NT2/D1 (cell line): ENCODE measurements at regions not wholly inside any gene's neighbourhood (a gene's known extent, or its start where the extent isn't known, plus 50 kb on each side); places are given as distances from the start of the nearest gene placed in this dataset.
A peak's percentile ranks its signal among the peaks of the same experiment; 100 is the strongest.

Experiments
- DNase-seq: peaks from one replicate; pipeline ENCODE4 v3.0.0-alpha.2; 2011; ENCODE audit warnings: low read depth, low spot score
- H3K27me3 ChIP-seq: 2 replicates; pipeline ENCODE4 v1.6.0; 2011; ENCODE audit warnings: mild to moderate bottlenecking; ENCODE audit not compliant: insufficient read length, insufficient read depth
- H3K36me3 ChIP-seq: 2 replicates; pipeline ENCODE4 v1.6.1; 2011; ENCODE audit warnings: mild to moderate bottlenecking, low read length, mixed read lengths; ENCODE audit not compliant: insufficient read depth, insufficient read length
- H3K4me1 ChIP-seq: 2 replicates; pipeline ENCODE4 v1.5.1; 2011; ENCODE audit not compliant: insufficient read depth, insufficient read length
- H3K4me3 ChIP-seq: 2 replicates; pipeline ENCODE4 v1.5.1; 2011; ENCODE audit warnings: low read depth; ENCODE audit not compliant: insufficient read length
- H3K9ac ChIP-seq: 2 replicates; pipeline ENCODE4 v1.6.0; 2011; ENCODE audit warnings: low read depth; ENCODE audit not compliant: insufficient read length
- H3K9me3 ChIP-seq: 2 replicates; pipeline ENCODE4 v1.5.1; 2011; ENCODE audit warnings: mild to moderate bottlenecking, low read length; ENCODE audit not compliant: insufficient read depth
- SUZ12 ChIP-seq: IDR thresholded peaks from 2 replicates; pipeline ENCODE4 v1.6.1; 2011; ENCODE audit not compliant: insufficient read length, insufficient read depth; ENCODE audit errors: extremely low read depth
- YY1 ChIP-seq: IDR thresholded peaks from 2 replicates; pipeline ENCODE4 v1.6.1; 2011; ENCODE audit not compliant: insufficient read length, insufficient read depth
- ZNF274 ChIP-seq: IDR thresholded peaks from 2 replicates; pipeline ENCODE4 v1.6.1; 2011; ENCODE audit warnings: mild to moderate bottlenecking, low read depth, low read length

DNA sequence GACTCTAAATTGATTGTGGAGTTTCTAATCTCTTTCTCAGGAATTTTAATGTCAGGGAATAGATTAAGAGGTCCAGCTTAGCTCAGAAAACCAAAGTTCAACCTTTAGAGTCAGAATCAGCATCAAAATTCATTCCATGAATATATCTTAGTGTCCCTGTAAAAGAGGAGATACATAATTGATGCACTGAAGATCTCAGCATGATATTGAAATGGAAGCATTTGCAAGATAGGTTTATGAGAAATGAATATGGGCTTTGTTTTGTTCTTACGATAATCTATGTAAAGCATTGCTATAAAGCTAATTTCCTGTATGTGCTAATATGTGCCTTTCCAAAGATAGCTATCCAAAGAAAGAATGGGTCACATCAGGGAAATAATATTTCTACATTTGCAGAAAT is 404.5 kb upstream of the HSF2 start:
- Histone ChIP-seq H3K9ac (no peak overlapping the region), H3K4me3 (no peak overlapping the region), H3K27me3 (no peaks in the 10 kb centered on the region), H3K9me3 (peaks cover 5% of the 10 kb centered on the region; the same call in 1 of the 2 replicates), H3K4me1 (no peaks in the 10 kb centered on the region), H3K36me3 (no peaks in the 10 kb centered on the region)
- DNase-seq: no peak
- TF ChIP-seq YY1: no peak
- TF ChIP-seq SUZ12: no peak
- TF ChIP-seq ZNF274: no peak

DNA sequence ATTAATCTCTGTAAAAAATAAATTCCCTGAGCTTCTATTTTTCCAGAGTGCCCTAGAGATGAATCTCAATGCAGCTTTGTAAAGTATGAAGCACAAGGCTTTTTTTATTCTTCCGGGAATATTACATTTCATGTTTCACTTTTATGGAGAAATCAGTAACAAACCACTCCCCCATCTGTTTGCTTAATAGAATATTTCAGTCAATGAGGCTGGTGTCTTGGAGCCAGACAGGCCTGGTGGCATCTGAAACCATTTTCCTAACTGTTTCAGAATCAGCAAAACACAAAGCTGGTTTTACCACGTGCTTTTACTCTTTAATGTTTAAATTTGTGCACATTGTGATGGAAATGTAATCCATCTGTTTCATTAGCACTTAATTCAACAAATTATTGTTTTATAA is 400.8 kb upstream of the HSF2 start:
- no peak for DNase-seq
- no peaks in the 10 kb centered on the region for H3K27me3 ChIP-seq
- H3K36me3 ChIP-seq: no peaks in the 10 kb centered on the region
- H3K9ac ChIP-seq: no peak overlapping the region
- H3K4me1 ChIP-seq: no peaks in the 10 kb centered on the region
- H3K9me3 ChIP-seq: 0 out of 2 replicates have a peak, but pooled peaks cover under 1% of the 10 kb centered on the region
- H3K4me3 ChIP-seq: no peak overlapping the region
- TF ChIP-seq SUZ12 (no peak), ZNF274 (no peak), YY1 (no peak)

DNA sequence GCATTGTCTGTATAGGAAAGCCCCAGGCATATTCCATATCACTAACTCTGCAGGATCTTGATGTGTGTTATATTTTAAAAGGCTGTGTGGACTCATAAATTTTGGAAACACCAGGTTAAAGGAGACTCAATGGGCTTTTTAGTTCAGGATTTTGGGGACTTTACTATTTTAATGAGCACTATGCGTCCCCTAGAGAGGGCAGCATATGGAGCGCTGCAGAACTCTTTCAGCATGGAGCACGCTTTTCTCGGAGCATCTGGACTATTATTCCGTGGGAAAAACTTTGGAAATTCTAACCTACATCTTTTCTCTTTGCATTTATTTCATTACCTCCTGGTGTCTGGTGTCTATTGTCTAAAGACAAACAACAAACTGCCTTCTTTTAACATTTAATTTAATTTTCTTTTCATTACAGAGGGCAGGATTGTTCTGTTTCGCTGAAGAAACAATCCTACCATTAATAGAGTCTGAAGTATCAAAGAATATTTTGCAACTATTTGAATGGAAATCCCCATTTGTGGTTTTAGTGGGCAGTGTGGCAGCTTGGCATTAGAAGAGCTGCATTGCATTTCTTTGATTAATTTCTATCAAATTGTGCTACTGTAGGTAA is 399.9 kb upstream of the HSF2 start:
- no peaks in the 10 kb centered on the region for H3K36me3 ChIP-seq
- H3K4me1 ChIP-seq: no peaks in the 10 kb centered on the region
- no peak overlapping the region for H3K9ac ChIP-seq
- H3K4me3 ChIP-seq: no peak overlapping the region
- no peaks in the 10 kb centered on the region for H3K27me3 ChIP-seq
- TF ChIP-seq SUZ12 (no peak), YY1 (no peak), ZNF274 (no peak)
- DNase-seq: no peak
- H3K9me3 ChIP-seq: no peaks in the 10 kb centered on the region

DNA sequence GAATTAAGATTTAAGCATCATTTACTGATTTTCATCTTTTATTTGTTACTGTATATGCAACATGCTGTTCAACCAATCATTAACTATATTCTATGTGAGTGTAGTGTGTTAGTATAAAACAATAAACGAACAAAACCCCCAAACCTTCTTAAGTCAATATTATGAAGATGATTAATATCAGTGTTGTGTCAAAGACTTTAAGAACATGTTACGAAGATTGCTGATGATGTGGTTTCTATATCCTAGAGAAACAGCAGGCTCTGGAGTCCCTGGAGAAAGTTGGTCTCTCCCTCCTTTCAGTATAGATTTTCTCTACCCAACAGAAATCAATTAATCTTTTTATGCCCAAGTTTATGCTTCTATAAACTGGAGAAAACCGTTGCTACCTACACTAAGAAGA is 393.8 kb upstream of the HSF2 start:
- no peak overlapping the region for H3K9ac ChIP-seq
- H3K36me3 ChIP-seq: no peaks in the 10 kb centered on the region
- TF ChIP-seq ZNF274: no peak
- no peak for TF ChIP-seq SUZ12
- no peak for TF ChIP-seq YY1
- H3K27me3 ChIP-seq: no peaks in the 10 kb centered on the region
- H3K9me3 ChIP-seq: no peaks in the 10 kb centered on the region
- no peaks in the 10 kb centered on the region for H3K4me1 ChIP-seq
- H3K4me3 ChIP-seq: no peak overlapping the region
- DNase-seq: no peak

DNA sequence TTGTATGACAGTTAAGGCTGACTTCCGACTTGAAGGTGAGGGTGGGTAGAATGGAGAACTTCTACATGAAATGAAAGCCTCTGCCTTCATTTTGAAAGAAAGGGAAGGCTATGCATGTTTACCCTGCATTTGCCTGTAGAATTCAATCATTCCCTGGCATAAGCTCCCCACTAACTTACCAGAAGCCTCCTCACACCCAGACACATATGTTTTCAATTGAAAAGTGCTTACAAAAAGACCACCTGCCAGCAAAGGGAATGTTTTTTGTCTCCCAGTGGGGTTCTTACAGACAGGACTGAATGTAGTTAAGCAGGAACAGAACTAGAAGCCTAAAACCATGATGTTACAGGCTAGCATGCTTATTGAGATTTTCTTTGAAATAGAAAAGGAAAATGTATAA is 392.1 kb upstream of the HSF2 start:
- H3K9ac ChIP-seq: no peak overlapping the region

DNA sequence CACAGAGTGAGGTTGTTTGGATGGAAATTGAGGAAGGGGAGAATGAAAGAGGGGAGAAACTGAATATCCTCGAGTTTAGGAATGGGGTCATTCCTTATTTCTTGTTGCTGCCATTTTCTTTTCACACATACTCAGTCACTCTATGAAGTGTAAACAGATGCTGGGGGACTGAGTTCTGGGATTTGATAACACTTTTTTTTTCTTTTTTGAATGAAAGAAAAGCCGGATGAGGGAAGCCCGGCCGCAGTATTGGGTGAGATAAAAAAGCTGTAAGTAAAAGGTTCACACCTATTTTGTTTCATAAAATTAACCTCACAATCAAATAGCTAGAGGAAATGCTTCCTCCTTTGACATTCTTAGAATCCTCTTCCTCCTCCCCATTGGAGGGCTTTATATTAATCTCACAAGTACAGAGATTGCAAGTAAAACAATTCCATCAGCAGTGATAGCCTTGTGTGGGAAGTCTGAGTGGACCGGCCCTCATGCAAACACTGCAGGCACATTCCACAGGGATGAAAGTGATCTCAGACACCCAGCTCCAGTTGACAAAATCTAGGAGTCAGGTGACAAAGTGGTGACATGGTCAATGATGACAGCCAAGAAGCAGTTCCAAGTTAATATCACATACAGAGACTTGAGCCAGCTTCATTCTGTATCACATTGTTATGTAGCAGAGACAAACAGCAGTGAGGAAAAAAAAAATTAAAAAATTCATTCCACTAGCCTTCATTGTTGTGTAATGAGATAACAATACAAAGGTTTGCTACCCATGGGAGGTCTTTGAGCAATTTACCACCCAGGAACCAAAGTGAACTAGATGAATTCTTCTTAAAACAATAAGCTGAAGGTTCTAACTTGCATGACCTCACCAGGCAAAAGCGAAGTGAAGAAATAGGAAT is 391.1 kb upstream of the HSF2 start:
- no peaks in the 10 kb centered on the region for H3K9me3 ChIP-seq
- H3K9ac ChIP-seq: no peak overlapping the region
- H3K36me3 ChIP-seq: no peaks in the 10 kb centered on the region
- H3K27me3 ChIP-seq: no peaks in the 10 kb centered on the region
- H3K4me1 ChIP-seq: no peaks in the 10 kb centered on the region
- no peak for TF ChIP-seq YY1
- no peak for TF ChIP-seq ZNF274
- TF ChIP-seq SUZ12: no peak
- H3K4me3 ChIP-seq: no peak overlapping the region
- DNase-seq: no peak

More for the DNA sequence above, 392.1 kb upstream of the HSF2 start:
- Histone ChIP-seq H3K4me1 (no peaks in the 10 kb centered on the region), H3K9me3 (no peaks in the 10 kb centered on the region), H3K4me3 (no peak overlapping the region), H3K36me3 (no peaks in the 10 kb centered on the region), H3K27me3 (no peaks in the 10 kb centered on the region)
- peak; percentile 8 for DNase-seq
- TF ChIP-seq SUZ12 (no peak), YY1 (no peak), ZNF274 (no peak)

DNA sequence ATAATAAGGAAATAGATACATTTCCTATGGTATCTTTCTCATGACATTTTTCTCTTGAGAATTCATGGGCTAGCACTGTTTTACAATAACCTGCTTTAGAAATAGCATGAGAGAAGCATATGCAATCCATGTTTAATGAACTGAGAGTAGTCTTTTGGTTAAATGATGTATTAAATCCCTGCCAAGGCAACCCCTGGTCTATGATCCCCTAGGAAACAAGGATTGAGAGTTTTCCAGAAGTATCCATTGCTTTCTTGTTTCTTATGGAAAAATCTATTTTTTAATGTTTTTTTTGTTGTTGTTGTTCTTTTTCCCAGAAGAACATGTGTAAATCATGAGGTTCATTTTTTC is 390.5 kb upstream of the HSF2 start:
- Histone ChIP-seq H3K36me3 (no peaks in the 10 kb centered on the region), H3K9me3 (no peaks in the 10 kb centered on the region), H3K4me1 (no peaks in the 10 kb centered on the region), H3K27me3 (no peaks in the 10 kb centered on the region), H3K4me3 (no peak overlapping the region), H3K9ac (no peak overlapping the region)
- TF ChIP-seq SUZ12: no peak
- no peak for TF ChIP-seq YY1
- no peak for TF ChIP-seq ZNF274
- DNase-seq: no peak

DNA sequence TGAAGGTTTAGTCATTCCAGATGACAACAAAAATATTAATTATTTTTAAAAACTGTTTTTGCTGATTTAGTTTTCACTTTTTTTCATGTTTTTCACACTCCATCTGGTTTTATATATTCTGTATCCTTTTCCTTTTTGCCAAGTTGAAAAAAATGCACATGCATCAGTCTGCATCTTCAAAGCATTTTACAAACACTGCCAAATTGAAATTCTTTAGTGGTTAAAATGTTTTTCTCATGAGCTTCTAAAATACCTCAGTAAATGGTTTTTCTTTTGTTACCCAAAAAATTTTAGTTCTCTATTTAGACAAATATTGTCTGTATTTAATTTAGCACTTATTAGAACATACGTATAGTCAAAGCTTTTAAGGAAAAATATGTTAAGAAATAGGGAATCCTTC is 386.9 kb upstream of the HSF2 start:
- no peak for DNase-seq
- Histone ChIP-seq H3K27me3 (no peaks in the 10 kb centered on the region), H3K9ac (no peak overlapping the region), H3K36me3 (no peaks in the 10 kb centered on the region), H3K4me3 (no peak overlapping the region), H3K9me3 (no peaks in the 10 kb centered on the region), H3K4me1 (no peaks in the 10 kb centered on the region)
- no peak for TF ChIP-seq SUZ12
- no peak for TF ChIP-seq YY1
- TF ChIP-seq ZNF274: no peak
